ENCODE measurements at regions not wholly inside any gene's neighbourhood (a gene's known extent, or its start where the extent isn't known, plus 50 kb on each side); places are given as distances from the start of the nearest gene placed in this dataset.
A peak's percentile ranks its signal among the peaks of the same experiment; 100 is the strongest.

DNA sequence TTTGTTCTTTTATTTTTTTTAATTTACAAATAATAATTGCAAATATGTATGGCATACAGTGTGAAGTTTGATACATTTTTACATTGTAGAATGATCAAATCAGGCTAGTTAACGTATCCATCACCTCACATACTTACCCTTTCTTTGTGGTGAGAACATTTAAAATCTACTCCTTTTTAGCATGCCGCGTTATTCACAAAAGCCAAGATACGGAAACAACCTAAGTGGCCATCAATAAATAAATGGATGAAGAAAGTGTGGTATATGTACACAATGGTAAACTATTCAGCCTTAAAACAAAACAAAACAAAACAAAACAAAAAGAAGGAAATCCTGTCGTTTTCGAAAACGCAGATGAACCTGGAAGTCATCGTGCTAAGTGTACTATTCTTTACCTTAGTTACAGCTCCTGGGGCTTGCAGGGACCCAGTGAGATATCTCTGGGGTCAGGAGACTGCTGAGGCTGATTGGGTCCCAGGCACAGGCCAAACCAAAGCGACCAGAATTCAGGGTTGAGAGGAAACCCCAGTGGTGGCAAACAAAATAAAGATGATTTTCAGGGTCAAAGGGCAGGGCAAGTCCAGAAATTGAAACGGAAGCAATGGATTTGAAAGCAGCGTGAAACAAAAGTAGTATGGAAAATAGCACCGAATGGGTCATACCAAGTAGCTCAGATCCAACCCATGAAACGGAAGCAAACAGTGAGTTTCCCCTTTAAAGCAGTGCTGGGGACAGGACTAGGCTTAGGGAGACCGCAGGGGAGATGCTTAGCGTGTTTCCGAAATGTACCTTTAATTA lies 188.2 kb downstream of the PLPP3 start:
- DNase-seq: no peak

DNA sequence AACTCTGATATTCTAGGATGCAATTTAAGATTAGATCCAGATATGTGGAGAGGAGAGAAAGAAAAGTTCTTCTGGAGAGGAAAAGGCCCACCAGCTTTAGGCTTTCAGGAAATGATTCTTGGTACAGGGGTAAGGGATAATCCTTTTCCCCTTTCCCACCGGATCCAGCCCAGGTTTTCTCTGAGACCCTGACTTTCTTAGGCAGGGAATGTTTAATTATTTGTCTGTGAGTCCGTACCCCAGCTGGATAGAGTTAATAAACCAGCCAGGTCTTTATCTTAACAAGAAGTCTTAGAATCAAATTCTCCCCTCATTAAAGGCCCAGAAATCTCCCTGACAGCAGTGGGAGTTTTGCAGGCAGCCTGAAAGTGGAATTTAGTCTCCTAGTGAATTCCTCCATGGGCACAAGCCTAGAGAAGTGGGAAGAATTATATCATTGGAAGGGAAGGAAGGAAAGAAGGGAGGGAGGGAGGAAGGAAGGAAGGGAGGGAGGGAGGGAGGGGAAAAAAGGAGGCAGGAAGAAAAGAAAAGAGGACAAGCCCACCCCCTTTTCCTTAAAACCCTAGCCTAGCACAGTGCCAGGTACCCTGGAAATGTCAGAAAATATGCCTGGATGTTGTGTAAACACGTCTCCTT lies 189.0 kb downstream of the PLPP3 start:
- DNase-seq: no peak

DNA sequence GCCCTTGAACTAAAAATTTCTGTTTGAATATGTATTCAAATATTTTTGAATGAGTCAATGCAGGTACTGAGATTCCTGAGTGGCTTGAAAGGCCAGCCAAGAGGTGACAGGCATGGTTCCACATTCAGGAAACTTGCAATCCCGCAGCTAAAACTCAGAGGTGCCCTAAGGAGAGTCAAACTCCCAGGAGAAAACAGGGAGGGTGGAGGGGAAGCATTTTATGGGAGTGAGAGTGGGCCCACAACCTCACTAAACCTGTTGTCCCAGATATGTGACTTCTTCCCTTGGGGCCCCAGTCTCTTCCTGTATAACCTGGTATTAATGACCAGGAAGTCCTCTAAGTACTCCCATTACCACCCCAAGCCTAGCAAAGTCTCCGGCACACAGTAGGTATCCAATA lies 189.6 kb downstream of the PLPP3 start:
- no peak for DNase-seq

DNA sequence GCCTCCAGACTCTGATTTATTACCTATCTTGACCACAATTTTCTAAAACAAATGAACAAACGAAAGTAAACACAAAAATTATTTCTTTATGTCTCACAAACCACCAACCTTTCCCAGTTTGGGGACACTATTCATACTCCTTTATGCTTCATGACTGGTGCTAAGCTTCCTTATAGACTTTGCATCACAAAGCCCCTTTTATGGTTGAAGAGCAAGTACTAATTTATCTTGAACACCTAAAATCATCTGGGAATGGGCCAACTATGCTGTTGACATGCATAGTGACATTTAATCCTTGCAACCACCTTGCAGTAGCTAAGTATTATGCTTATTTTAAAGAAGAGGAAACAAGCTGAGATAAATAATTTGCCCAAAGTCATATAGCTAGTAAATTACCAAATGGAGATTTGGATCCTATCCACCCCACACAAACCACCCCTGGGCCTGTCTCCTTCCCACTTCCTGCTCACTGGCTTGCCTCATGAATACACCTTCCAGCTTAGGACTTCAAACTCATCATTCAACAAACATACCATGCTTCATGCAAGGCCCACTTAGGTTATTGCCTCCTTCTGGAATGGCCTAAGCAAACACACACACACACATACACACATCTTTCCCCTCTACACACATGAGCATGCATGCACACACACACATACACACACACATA lies 192.2 kb downstream of the PLPP3 start:
- no peak for DNase-seq

DNA sequence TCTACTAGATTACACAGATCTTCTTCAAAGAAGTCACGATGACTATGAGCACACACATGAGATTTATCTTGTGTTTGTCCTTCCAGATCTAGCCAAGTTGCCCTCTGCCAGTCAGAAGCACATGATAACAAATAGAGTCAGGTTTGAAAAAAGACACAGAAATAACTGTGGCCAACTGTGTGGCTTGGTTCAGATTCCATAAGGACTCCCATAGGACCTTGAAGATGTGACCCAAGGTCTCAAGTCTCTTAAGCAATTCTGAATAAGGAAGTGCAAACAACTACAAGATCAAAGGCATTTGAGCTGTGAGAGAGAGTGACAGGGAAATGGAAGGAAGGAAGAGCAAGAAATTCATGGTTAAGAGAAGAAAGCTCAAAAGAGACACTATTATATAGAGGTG lies 194.0 kb downstream of the PLPP3 start:
- no peak for DNase-seq

DNA sequence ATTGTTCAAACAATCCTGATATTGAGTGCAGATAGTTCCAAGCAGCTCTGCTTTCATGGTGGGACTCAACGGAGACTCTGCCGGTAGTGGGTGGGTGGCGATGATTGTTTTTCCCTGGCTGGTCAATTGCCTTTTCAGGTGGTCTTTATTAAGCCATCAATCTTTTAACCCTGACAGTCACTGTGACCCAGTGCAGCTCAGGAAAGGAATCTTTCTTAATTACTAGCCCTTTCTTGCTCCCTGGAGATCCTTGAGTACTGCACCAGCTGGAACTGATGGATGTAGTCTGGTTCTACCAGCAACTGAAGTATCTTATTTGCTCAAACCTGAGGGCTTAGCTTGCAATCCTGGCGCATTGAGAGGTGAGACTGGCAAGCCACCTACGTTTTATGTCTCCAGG lies 196.4 kb downstream of the PLPP3 start:
- no peak for DNase-seq

DNA sequence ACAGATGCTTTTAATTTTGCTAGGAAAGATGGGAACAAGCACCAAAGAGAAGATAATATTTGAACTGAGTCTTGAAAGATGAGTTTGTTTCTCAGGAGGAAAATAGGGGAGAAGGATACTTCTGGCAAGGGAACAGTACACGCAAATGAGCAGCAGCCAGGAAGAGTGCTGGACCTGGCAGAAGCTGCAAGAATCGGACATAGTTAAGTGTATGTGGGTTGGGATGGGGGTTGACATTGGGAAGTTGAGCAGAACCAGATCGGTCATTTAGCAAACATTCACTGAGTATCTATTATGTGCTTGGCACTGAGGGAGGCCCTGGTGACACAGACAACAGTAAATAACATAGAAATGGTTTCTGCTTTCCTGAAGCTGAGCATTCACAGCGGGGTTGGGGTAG lies 198.8 kb downstream of the PLPP3 start:
- DNase-seq: peak; percentile 47

DNA sequence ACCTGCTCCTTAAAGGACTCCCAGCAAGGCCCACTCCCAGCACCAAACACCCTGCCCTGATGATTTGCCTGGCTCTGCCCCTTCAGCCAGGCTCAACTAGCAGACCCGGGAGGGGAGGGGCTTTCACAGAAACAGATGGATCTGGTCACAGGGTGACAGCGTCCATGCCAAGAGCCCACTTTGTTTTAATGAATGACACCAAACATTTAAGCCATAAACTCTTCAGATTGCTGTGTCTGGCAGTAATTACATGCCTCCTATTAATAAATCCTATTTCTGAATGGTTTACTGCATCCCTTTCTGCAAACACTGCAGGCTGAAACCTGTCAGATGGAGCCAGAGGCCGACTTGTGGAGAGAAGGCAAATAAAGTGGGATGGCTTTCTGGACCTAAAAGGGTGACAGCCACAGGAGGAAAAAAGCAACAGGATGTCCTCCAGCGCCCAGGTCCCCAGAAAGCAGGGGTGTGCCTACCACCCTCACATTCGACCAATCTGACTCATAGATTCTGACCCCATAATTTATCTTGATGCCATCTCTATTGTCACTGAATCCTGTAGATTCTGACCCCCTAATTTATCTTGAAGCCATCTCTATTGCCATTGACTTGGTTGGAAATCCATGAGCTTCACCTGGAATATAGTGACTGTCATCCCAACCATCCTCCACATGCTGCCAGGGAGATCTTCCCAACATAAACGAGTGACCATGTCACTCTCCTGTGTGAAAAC lies 200.9 kb downstream of the PLPP3 start:
- DNase-seq: peak; percentile 46

DNA sequence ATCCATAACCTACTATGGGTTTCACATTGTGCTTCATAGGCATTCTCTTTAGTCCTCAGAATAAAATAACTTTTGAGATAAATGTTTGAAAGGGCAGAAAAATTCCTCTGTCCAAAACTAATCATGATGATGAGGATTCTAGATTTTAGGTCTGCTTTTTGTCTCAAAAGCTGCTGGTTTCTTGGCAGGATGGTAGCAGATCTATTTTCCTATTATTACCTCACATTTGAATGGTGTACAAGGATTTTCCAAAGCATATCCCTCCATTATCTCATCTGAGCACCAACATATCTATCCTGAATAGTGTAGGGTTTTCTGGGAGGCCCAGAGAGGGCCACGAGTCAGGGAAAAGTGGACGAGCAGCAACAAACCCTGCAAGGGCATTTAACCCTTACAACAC lies 201.9 kb downstream of the PLPP3 start:
- peak; percentile 71 for DNase-seq

DNA sequence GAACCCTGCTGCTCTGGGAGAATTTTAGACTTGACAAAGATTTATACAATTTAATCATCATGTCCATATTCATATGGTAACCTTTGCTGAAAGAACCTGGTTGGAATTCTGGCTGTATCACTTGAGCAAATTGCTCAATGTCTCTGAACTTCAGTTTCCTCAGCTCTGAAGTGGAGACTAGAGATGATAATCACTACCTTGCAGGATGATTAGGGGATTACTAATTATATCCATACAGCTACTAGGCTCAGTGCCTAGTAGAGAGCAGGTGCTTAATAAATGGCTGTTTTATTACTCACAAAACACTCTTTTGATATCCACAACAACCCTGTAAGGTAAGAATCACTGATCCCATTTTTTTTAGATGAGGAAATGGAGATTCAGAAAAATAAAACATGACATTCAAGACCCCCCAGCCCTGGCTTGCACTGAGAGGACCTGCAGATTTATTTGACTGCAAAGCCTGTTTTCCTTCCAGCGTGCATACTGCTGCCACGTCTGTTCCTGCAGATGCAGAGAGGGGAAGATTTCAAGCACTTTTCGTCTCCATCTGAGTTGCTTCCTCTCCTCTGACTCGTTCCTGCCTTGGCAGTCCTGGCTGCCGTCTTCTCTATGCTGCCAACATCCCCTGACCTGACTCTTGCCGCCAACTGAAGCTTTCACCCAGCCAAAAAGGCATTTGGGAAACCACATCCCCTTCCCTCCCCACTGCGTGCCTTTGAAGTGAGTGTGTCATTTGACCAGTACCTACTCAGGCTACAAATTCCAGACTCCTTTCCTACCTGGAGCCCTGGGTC lies 203.0 kb downstream of the PLPP3 start:
- DNase-seq: peak; percentile 69

DNA sequence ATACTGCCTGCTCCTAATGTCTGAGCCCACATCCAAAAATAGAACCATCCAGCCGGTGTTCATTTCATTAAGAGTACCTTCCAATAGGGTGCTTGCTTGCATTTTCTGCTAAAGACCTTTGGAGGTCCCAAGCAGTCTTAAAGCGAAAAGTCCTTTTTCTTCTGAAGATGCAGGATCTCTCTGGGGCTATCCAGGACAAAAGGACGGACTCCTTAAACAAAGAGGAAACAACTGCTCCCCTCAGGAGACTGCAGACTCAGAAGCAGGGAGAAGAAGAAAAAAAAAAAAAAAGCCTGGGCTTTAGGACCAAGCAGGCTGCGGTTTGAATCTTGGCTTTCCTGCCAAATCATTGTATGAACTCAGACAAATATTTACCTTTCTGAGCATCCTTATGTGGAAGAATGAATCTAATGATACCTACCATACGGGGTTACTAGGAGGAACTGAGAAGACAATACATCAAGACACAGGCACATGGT lies 204.0 kb downstream of the PLPP3 start:
- peak; percentile 74 for DNase-seq

DNA sequence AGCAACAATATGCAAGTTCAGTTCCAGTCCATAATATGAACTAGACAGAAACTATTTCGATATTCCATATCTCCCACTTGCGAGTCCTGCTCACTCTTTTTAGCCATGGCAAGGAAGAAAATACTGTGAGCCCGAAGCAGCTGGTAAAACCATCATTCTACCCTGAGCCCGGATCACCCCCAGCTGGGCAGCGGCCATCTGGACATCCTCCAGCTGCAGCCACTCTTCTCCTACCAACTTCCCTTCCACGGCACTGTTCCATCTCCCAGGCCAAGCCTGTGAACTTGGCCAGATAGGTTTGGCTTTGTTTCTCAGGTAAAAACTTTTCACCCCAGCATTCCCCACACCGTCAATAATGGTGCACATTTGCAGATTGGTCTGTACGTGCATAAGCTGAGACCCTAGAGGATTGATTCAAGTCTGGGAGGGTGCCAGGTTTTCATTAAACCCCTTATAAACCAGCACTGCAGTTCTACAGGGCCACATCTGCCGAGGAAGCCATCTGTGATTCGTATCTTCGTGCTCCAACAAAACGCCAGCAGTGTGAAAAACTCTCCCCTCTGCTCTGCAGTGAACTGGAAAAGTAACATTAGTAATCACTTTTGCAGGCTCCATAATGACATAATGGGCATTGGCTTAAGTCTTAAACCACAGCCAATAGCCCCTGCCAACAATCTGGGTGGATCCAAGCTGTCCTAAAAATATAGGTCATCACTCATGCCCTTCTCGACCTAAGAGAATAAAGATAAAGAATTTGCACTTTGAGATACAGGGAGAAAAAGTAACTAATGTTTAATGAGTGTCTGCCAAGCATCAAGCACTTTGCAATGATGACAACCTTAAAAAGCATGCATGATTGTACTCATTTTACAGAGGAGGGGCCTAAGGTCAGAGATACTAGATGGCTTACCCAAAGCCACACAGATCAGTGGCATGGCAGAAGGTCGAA lies 205.1 kb downstream of the PLPP3 start:
- peak; percentile 96 for DNase-seq

DNA sequence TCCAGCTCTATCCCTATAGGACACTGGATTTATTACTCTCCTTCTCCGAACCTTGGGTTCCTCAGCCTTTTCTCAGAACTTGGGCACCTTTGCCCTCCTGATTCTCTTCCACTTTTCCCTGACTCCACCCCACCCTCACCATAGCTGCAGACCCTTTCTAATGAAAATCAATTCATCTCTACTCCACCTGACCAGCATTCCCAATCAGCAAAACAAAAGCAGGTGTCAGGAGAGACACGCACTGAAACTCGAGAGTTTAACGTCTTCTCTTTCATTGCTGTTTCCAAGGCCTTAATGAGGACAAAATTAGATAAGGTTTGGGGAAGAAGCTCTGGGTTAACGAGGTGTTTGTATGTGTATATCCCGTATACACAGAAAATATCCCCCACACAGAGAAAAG lies 208.8 kb downstream of the PLPP3 start:
- no peak for DNase-seq

DNA sequence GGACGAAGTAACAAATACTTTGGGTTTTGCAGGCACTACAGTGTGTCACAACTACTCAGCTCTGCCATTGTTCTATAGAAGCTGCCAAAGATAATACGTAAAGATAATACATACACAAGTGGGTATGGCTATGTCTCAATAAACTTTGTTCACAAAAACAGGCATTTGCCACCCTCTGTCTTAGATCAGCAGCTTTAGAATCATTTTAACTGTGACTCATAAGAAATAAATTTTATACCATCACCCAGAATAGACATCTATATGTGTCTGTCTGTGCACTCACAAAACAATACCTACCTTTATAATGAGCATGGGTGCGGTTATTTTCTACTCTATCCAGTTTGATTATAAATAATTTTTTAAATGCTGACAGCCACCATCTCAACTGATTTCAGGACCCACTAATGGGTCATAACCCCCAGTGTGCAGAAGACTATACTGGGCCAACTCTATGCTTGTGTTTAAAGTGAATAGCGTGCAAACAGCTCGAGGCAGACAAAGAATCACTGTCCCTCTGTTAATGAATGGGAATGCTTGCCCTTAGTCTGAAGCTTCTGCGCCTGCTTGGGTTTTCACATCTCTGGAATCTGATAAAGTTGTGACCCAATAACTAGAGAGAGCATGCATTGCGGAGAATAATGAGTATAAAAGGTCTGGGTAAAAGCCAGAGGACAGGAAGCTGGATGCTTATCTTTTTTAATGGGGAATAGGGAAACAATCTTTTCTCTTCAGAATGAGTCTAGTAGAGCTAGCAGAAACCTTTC lies 216.2 kb downstream of the PLPP3 start:
- peak; percentile 20 for DNase-seq

DNA sequence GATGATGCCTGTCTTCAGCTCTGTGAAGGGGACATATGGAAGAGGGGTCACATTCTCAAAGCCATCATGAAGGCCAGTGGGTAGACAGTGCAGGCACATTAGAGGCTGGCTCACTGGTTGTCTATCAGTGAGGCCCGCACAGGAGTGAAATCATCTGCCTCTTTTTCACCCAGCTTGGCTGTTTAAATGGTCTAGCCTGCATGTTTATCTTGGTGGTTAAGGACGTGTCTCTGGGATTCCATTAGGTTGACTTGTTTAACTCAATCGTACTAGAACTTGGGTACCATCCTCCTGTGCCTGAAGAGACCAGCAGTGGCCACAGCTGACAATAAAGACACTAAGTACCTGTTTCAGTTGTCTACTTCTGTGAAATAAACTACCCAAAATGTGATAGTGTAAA lies 219.3 kb downstream of the PLPP3 start:
- DNase-seq: no peak

DNA sequence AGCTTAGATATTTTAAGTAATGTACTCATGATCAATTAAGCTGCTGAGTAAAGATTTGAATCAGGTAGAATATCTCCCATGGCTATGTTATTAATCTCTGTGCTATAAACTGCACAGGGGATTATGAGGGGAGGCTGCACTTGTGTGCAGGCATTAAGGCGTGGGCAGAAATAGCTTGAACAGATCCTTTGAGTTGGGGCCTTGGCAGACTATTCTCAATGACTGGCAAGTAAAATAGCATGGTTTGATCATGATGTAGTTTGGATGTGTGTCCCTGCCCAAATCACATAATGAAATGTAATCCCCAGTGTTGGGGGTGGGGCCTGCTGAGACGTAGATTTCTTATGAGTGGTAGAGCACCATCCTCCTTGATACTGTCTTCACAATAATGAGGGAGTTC lies 220.3 kb downstream of the PLPP3 start:
- DNase-seq: peak; percentile 75

DNA sequence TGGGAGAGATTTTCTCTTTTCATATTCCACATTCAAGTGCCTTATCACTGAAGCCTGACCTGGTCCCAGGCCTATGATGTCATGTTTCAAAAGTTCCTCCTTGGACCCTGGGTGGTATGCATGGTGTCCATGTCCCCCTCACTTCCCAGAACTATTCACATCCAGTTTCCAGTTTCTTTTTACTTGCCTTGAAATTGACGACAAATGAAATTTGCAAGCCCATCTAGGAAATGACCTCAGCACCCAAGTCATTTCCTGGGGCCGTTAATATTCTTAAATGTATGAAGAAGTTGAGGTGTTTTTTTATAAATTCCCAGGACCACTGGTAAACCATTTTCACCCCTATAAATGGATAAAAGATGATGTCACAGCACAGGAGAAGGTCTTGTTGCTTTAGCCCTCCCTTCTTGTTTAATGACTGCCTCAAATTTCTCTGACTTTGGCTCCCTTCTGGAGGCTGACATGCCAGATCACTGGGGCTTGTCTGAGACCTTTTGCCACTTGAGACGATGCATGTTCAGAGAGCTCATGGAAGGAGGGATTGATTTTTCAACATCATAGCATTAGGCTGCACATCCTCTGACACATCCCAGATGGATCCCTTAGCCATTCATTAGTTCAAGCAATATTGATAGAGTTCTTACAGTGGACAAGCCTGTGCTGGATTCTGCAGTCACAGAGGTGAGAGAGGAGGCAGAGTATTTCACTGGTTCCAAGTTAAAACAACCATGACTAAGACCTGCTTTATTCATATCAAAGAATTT lies 221.3 kb downstream of the PLPP3 start:
- DNase-seq: peak; percentile 33

DNA sequence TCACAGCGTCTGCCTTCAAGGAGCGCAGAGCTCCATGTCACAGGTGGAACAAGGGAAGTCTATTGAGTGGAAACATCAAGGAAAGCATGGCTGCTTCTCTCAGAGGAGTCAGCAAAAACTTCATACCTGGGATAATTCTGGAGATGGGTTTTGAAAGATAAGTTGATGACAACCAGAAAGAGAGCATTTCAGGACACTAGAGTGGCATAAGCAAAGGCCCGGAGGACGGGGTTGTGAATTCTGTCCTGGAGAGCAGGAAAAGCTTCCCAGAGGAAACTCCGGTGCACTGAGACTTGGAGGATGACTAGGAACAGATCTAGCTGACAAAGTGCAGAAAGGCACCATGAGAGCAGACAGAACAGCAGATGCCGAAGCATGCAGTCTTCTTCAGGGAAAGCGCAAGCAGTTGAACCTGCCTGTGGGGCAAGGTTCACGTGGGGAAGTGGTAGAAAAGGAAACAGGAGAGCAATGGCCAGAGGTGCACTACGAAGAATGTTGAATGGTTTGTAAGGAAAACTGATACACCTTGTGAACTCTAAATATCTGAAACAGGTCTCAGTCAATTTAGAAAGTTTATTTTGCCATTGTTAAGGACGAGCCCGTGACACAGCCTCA lies 222.9 kb downstream of the PLPP3 start:
- DNase-seq: no peak

DNA sequence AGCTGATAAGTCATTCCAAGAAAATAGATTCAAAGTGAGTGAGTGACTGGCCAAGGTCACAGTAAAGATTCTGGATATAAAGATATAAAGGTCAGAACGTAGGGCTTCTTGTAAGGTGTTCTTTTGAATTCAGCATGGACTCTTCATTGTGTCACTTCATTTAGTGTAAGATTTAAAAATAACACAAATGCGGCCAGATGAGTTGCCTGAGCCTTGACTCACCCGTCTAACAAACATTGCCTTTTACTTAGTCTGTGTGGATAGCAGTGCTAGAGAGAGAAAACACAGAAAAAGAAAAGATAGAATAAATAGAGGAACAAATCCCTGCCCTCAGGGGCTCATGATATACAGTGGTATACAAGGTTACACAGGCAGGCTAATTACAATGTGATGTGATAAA lies 223.4 kb downstream of the PLPP3 start:
- no peak for DNase-seq
